Activated CD4-positive, alpha-beta memory T cell treated with anti-CD3 and anti-CD28 coated beads, Interleukin-2, amount 10 ng/mL, durations not matched to agents 7 days and 5 days (primary cell): ENCODE measurements at regions not wholly inside any gene's neighbourhood (a gene's known extent, or its start where the extent isn't known, plus 50 kb on each side); places are given as distances from the start of the nearest gene placed in this dataset.

Source experiments
- CTCF ChIA-PET: fragments of 350-600 bp; sonication (Branson Sonifier 250); formaldehyde crosslinking; loops from one replicate; lab custom pipeline; 2021; ENCODE audit warnings: antibody characterized with exemption, inconsistent platforms; lab: Charles Lee
- POLR2A ChIA-PET: fragments of 350-600 bp; sonication (Branson Sonifier 250); formaldehyde crosslinking; loops from one replicate; lab custom pipeline; 2021; ENCODE audit warnings: antibody characterized with exemption; lab: Charles Lee
- DNase-seq: peaks from one replicate; pipeline ENCODE4 v3.0.0-alpha.2; 2020
- H3K27ac Mint-ChIP-seq: one replicate; pipeline ENCODE4 v1.8.0; 2021; ENCODE audit warnings: mild to moderate bottlenecking, mixed read lengths
- H3K27me3 Mint-ChIP-seq: one replicate; pipeline ENCODE4 v1.8.0; 2021; ENCODE audit warnings: mixed read lengths
- H3K36me3 Mint-ChIP-seq: one replicate; pipeline ENCODE4 v1.8.0; 2021; ENCODE audit warnings: low read depth, mixed read lengths
- H3K4me1 Mint-ChIP-seq: one replicate; pipeline ENCODE4 v1.8.0; 2021; ENCODE audit warnings: mixed read lengths
- H3K4me3 Mint-ChIP-seq: one replicate; pipeline ENCODE4 v1.8.0; 2021; ENCODE audit warnings: mild to moderate bottlenecking, mixed read lengths
- H3K9me3 Mint-ChIP-seq: one replicate; pipeline ENCODE4 v1.8.0; 2021; ENCODE audit warnings: mixed read lengths

- CTCF ChIA-PET, result no interaction called here
- Mint-ChIP-seq H3K4me3 (no peak overlapping the region), H3K36me3 (no peaks in the 10 kb centered on the region), H3K9me3 (no peaks in the 10 kb centered on the region), H3K4me1 (no peaks in the 10 kb centered on the region), H3K27me3 (no peaks in the 10 kb centered on the region), H3K27ac (no peak overlapping the region)
- POLR2A ChIA-PET, result no interaction called here
- DNase-seq, result no peak
These were observed 102.3 kb downstream of the AGTR2 start for GRCh38 chrX:116272861-116273260.

GRCh38 chrX:116276261-116276660 lies 105.7 kb downstream of the AGTR2 start:
- Mint-ChIP-seq H3K4me1 (no peaks in the 10 kb centered on the region), H3K4me3 (no peak overlapping the region), H3K36me3 (no peaks in the 10 kb centered on the region), H3K9me3 (no peaks in the 10 kb centered on the region), H3K27ac (no peak overlapping the region), H3K27me3 (no peaks in the 10 kb centered on the region)
- CTCF ChIA-PET, result no interaction called here
- no peak for DNase-seq
- POLR2A ChIA-PET, result no interaction called here

- Mint-ChIP-seq H3K27ac (no peak overlapping the region), H3K36me3 (no peaks in the 10 kb centered on the region), H3K4me3 (no peak overlapping the region), H3K27me3 (no peaks in the 10 kb centered on the region), H3K4me1 (no peaks in the 10 kb centered on the region), H3K9me3 (no peaks in the 10 kb centered on the region)
- ChIA-PET POLR2A (no interaction called here), CTCF (no interaction called here)
- DNase-seq, result no peak
These were observed 107.0 kb downstream of the AGTR2 start for GRCh38 chrX:116277351-116278225.

GRCh38 chrX:116278826-116279225 lies 108.3 kb downstream of the AGTR2 start:
- H3K27ac Mint-ChIP-seq, result no peak overlapping the region
- POLR2A ChIA-PET, result no interaction called here
- no peaks in the 10 kb centered on the region for H3K36me3 Mint-ChIP-seq

GRCh38 chrX:116281106-116281505 lies 110.6 kb downstream of the AGTR2 start:
- ChIA-PET POLR2A (no interaction called here), CTCF (no interaction called here)
- Mint-ChIP-seq H3K9me3 (no peaks in the 10 kb centered on the region), H3K27ac (no peak overlapping the region), H3K4me3 (no peak overlapping the region), H3K27me3 (no peaks in the 10 kb centered on the region), H3K4me1 (no peaks in the 10 kb centered on the region), H3K36me3 (no peaks in the 10 kb centered on the region)
- no peak for DNase-seq

More at GRCh38 chrX:116278826-116279225, 108.3 kb downstream of the AGTR2 start:
- no peaks in the 10 kb centered on the region for H3K9me3 Mint-ChIP-seq
- H3K4me1 Mint-ChIP-seq, result no peaks in the 10 kb centered on the region
- H3K4me3 Mint-ChIP-seq, result no peak overlapping the region
- CTCF ChIA-PET, result no interaction called here
- no peak for DNase-seq
- no peaks in the 10 kb centered on the region for H3K27me3 Mint-ChIP-seq

GRCh38 chrX:116282751-116283150 lies 112.2 kb downstream of the AGTR2 start:
- H3K9me3 Mint-ChIP-seq, result no peaks in the 10 kb centered on the region

GRCh38 chrX:116284400-116284799 lies 113.9 kb downstream of the AGTR2 start:
- no peak overlapping the region for H3K4me3 Mint-ChIP-seq
- ChIA-PET CTCF (no interaction called here), POLR2A (no interaction called here)
- no peak for DNase-seq
- H3K4me1 Mint-ChIP-seq, result no peaks in the 10 kb centered on the region
- no peak overlapping the region for H3K27ac Mint-ChIP-seq
- H3K9me3 Mint-ChIP-seq, result no peaks in the 10 kb centered on the region
- no peaks in the 10 kb centered on the region for H3K27me3 Mint-ChIP-seq
- no peaks in the 10 kb centered on the region for H3K36me3 Mint-ChIP-seq

More at GRCh38 chrX:116282751-116283150, 112.2 kb downstream of the AGTR2 start:
- no peak for DNase-seq
- no peaks in the 10 kb centered on the region for H3K27me3 Mint-ChIP-seq
- no peak overlapping the region for H3K4me3 Mint-ChIP-seq
- CTCF ChIA-PET, result no interaction called here
- no peak overlapping the region for H3K27ac Mint-ChIP-seq
- no peaks in the 10 kb centered on the region for H3K4me1 Mint-ChIP-seq
- H3K36me3 Mint-ChIP-seq, result no peaks in the 10 kb centered on the region
- POLR2A ChIA-PET, result no interaction called here

- Mint-ChIP-seq H3K27me3 (no peaks in the 10 kb centered on the region), H3K36me3 (no peaks in the 10 kb centered on the region), H3K4me1 (no peaks in the 10 kb centered on the region), H3K4me3 (no peak overlapping the region), H3K27ac (no peak overlapping the region), H3K9me3 (no peaks in the 10 kb centered on the region)
- POLR2A ChIA-PET, result no interaction called here
- CTCF ChIA-PET, result no interaction called here
- no peak for DNase-seq
These were observed 115.0 kb downstream of the AGTR2 start for GRCh38 chrX:116285501-116285900.

GRCh38 chrX:116289592-116289991 lies 119.0 kb downstream of the AGTR2 start:
- DNase-seq, result no peak
- CTCF ChIA-PET, result no interaction called here
- POLR2A ChIA-PET, result no interaction called here
- Mint-ChIP-seq H3K9me3 (no peaks in the 10 kb centered on the region), H3K4me1 (no peaks in the 10 kb centered on the region), H3K27me3 (no peaks in the 10 kb centered on the region), H3K36me3 (no peaks in the 10 kb centered on the region), H3K4me3 (no peak overlapping the region), H3K27ac (no peak overlapping the region)

- CTCF ChIA-PET, result no interaction called here
- Mint-ChIP-seq H3K36me3 (no peaks in the 10 kb centered on the region), H3K27me3 (no peaks in the 10 kb centered on the region), H3K4me1 (no peaks in the 10 kb centered on the region), H3K27ac (no peak overlapping the region), H3K4me3 (no peak overlapping the region), H3K9me3 (no peaks in the 10 kb centered on the region)
- no peak for DNase-seq
- POLR2A ChIA-PET, result no interaction called here
These were observed 119.8 kb downstream of the AGTR2 start for GRCh38 chrX:116290359-116290758.

- Mint-ChIP-seq H3K4me3 (no peak overlapping the region), H3K36me3 (no peaks in the 10 kb centered on the region), H3K9me3 (no peaks in the 10 kb centered on the region), H3K4me1 (no peaks in the 10 kb centered on the region), H3K27me3 (no peaks in the 10 kb centered on the region), H3K27ac (no peak overlapping the region)
- ChIA-PET POLR2A (no interaction called here), CTCF (no interaction called here)
- DNase-seq, result no peak
These were observed 121.6 kb downstream of the AGTR2 start for GRCh38 chrX:116292183-116292582.

- H3K9me3 Mint-ChIP-seq, result no peaks in the 10 kb centered on the region
- H3K4me1 Mint-ChIP-seq, result no peaks in the 10 kb centered on the region
These were observed 128.4 kb downstream of the AGTR2 start for GRCh38 chrX:116298956-116299355.

GRCh38 chrX:116306218-116306617 lies 130.2 kb upstream of the SLC6A14 start:
- H3K4me3 Mint-ChIP-seq, result no peak overlapping the region
- no peak overlapping the region for H3K27ac Mint-ChIP-seq
- H3K27me3 Mint-ChIP-seq, result no peaks in the 10 kb centered on the region
- POLR2A ChIA-PET, result no interaction called here
- no peaks in the 10 kb centered on the region for H3K36me3 Mint-ChIP-seq
- no peak for DNase-seq
- H3K4me1 Mint-ChIP-seq, result no peaks in the 10 kb centered on the region
- no peaks in the 10 kb centered on the region for H3K9me3 Mint-ChIP-seq
- CTCF ChIA-PET, result no interaction called here

More at GRCh38 chrX:116298956-116299355, 128.4 kb downstream of the AGTR2 start:
- ChIA-PET CTCF (no interaction called here), POLR2A (no interaction called here)
- H3K27ac Mint-ChIP-seq, result no peak overlapping the region
- no peaks in the 10 kb centered on the region for H3K36me3 Mint-ChIP-seq
- H3K4me3 Mint-ChIP-seq, result no peak overlapping the region
- H3K27me3 Mint-ChIP-seq, result no peaks in the 10 kb centered on the region
- no peak for DNase-seq

GRCh38 chrX:116317409-116317808 lies 119.0 kb upstream of the SLC6A14 start:
- no peaks in the 10 kb centered on the region for H3K9me3 Mint-ChIP-seq
- H3K27ac Mint-ChIP-seq, result no peak overlapping the region
- H3K4me1 Mint-ChIP-seq, result no peaks in the 10 kb centered on the region
- H3K27me3 Mint-ChIP-seq, result no peaks in the 10 kb centered on the region
- POLR2A ChIA-PET, result no interaction called here
- CTCF ChIA-PET, result no interaction called here
- H3K36me3 Mint-ChIP-seq, result no peaks in the 10 kb centered on the region
- DNase-seq, result no peak
- H3K4me3 Mint-ChIP-seq, result no peak overlapping the region
